Bone marrow (tissue), 2 donors: ENCODE measurements at regions not wholly inside any gene's neighbourhood (a gene's known extent, or its start where the extent isn't known, plus 50 kb on each side); places are given as distances from the start of the nearest gene placed in this dataset.
"Not testable (repeated sequence)": the region's sequence is repeated elsewhere in the genome, so short reads cannot be mapped to it uniquely, and the experiment has no call there.

ENCODE experiments used
- DNase-seq, 2 donors: peaks; one replicate each; lab custom pipeline; 2025; lab: John Stamatoyannopoulos, UW

DNA sequence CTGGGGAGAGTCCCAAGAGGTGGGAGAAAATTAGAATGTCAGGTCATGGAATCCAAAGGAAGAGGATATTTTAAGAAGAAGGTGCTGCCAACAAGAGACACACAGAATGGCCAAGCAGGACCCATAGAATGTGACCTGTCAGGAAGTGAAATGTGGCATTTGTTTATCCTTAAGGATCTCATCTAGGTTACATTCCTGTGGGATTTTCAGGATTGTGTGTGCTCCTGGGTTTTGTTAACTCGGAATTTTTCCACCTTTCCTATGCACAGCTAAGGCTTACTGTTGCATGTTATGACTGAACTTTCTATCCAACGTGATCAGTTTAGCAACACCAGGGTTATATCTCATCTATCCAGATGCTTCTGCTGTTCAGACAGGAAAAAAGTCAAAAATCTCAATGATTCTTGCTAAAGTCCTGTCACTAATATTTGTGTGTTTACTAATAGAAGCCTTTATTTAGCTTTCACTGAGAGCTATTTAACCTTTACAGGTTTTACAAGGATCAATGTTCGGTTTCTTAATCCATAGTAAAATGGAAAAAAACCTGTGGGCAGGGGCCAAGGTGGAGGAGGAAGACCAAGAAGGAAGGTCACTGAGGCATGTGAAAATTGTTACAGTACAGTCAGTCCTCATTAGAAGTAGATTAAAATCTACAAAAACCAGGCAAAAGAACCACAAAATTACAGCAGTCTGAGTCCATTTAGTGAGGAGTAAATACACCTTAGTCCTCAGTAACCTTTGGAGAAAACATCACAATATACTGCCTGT lies 437.8 kb upstream of the NPVF start:
- no peak for DNase-seq

DNA sequence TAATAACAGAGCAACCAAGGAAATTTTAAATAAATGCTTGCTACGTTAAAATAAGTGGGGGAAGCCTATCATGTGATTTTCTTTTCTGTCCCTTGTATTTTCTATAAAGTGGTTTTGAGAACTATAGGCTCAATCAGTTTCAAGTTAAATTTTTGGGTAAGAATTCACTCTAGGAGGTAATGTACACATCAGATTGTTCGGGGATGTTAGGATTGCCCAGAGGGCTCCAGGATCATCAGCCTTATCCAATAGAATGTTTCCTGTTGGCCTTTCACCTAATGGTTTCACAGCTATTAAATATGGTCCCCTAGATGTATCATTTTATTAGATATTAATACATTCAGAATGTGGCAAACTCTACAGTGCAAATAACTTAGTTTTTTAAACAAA lies 438.4 kb upstream of the NPVF start:
- DNase-seq: no peak

DNA sequence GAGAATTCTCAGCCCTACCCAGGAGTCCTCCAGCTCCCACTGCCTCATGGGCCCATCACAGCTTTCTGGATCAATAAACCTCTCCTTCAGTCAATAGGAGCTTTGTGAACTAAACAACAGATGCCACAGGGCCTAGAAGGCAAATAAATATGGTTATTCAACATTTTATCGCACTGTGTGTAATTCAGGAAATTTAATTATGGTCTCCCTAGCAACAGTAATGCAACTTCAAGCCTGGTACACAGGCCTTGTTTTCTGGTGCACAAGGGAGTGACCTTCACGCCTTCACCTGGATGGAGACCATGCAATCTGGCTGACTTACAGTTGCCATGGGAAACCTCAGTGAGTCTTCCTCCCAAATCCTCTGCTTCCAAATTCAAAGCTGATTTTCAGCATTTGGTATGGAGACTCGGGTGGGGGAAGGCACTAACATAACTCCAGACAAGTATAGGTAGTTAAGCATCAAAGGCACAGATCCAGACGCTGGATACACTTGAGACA lies 441.0 kb upstream of the NPVF start:
- DNase-seq: no peak

DNA sequence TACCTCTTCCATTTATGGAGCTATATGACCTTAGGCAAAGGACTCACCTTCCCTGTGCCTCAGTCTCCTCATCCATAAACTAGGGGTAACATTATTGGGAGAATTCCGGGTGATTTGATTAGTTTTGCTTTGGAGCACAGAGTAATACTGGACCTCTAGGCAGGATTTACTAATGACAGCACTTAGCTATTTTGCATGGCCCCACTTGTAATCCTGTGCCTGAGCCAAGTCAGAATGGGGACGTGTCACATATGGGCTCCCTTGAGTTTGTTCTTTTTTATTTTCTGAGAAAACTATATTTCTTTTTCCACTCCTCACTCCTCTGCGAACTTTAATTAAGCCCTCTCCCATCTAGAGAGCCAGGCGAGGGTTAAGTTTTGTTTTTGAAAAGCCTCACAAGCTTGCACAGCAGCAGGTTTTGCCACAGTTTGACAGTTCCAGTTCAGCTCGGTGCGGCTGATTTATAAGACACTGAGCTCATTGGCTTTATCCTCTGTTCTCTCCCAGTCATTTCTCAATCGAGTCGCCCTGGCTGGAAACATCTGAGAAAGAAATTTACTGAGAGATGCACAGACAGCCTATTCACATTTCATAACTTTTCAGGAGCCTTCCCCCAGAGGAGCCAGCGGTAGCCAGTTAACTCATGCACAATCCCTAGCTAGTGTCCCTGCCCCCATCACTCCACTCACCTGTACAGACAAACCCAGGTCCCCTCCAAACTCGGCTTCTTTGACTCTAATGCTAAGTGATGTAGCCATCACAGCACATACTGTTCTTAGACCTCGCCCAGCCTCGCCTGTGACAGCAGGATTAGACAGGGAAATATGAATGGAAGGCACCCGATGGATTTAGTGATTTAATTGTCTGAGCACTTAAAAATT lies 441.9 kb upstream of the NPVF start:
- DNase-seq: no peak

DNA sequence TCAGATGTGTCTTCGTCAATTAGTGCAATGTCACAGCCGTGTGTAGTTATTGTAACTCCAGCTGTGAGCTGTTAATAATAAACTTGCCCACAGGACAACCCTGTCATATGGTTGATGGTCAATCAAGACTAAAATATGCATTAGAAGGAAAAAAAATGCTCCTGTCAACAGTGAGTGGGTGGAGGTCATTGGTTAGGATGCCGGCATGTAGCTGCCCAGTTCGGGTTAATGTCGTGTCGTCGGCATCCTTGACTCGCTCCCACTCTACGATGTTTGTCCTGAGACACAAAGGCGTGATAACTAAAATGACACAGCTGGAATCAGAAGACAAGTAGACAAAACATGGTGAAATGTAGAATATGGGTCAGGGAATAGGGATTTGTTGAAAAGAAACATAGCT lies 442.8 kb upstream of the NPVF start:
- no peak for DNase-seq

DNA sequence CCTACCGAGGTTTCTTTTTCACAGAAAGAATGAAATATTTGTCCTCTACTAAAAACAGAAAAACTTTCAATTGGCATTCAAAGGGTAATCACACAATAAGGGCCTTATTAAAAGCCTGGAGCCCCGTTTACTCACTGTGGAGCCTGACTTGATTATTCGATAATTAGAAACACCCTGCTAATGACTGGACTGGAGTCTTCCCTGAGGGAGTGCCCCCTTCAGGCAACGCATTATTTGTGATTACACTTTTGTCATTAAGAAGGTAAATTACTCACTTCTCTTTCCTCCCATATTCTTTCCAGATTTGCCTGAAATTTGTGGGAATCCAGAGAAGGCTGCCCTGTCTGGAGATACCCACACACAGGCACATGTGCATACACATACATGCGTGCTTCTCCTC lies 444.2 kb upstream of the NPVF start:
- DNase-seq: no peak

DNA sequence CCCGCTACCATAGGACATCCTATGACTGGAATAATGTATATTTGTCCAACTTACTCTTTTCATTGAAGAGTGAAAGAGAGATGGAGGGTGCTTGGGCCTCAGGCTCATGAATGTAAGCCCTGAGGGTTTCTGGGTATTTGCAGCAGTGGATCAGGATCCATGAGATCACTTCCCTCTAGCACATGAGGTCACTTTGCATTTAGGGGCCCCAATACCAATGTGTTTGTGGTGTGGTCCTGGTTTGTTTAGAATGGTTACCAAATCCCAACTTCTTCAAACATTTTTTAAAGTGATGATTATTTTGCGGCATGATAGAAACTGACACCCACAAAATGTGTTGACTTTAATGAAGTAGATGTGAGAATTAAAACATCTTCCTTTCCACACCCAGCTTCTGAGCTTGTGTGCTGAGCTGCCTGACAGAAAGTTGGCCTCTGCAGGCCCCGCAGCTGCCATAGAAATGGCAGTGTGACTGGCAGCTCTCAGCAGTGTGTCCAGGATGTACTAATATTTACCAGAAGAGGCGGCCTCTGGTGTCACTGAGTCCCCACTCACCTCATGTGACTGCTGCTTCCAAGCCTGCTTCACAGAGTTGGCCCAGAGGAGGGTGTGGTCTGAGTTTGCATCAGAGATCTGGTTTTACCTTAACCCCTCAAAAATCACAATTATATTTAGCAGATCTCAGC lies 447.6 kb upstream of the NPVF start:
- no peak for DNase-seq

DNA sequence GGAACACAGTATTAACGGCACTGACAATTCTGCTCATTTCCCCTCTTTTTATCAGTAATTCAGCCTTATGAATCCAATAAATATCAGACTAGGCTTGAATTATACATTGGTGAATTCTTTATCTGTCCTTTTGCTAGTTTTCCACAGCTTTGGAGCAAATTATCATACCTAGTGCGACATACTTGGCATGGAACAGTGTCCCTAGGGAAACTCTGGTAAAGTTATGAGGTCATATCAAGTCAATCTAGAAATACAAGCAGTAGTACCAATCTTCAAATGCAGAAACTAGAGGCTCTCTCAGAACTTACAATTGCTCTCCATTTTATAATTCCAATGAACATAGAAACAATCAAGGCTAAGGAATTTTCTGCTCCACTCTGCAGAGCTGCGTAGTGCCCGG lies 449.3 kb upstream of the NPVF start:
- no peak for DNase-seq

DNA sequence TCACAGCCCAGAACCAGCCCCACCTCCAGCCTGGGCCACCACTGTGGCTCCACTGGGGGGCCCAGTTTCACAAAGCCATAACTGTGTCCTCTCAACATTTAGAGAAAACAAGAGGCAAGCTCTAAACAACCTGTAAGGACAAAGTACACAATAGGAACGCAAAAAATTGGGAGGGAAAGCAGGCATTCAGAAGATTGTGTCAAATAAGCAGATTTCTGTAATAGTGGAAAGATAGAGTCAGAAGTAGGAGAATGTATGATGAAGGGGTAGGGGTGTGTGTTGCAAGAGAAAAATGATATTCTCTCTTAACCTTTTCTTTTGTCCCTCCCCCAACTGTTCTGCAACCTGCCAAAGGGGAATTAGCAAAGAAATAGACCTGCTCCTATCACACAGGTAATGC lies 449.9 kb upstream of the NPVF start:
- DNase-seq: no peak

DNA sequence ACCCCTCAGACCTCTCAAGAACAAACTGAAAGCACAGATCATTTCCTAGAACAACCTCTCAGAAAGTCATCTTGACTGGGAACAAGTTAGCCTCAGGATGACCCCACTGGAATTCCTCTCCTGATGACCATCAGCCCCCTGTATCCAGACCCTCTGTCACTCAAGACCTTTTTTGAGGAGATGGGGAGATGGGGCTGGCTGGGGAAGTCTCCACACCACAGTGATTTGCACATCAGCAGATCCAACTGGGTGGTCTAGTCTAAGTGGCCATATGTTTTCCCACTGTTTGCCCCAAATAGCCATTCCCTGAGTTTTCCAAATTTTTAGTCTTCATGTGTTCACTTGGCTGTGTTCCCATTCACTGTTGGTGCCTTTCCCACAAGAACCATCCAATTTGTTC lies 452.4 kb upstream of the NPVF start:
- no peak for DNase-seq

DNA sequence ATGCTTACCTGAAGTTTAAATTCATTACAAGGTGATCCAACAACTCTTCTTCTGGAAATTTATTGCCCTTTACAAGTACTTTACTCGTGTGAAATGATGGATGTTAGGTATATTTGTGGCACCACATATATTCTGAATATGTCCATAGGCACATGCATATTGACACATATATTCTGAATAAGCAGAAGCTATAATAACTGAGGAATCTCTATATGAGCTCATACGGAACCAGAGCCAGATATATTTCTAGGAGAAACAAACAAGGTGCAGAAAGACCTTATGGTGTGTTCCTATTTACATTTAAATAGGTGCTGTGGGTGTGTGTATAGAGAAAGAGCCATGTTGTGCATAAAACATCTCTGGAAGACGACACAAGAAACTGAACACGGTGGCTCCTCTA lies 456.1 kb upstream of the NPVF start:
- DNase-seq: no peak

DNA sequence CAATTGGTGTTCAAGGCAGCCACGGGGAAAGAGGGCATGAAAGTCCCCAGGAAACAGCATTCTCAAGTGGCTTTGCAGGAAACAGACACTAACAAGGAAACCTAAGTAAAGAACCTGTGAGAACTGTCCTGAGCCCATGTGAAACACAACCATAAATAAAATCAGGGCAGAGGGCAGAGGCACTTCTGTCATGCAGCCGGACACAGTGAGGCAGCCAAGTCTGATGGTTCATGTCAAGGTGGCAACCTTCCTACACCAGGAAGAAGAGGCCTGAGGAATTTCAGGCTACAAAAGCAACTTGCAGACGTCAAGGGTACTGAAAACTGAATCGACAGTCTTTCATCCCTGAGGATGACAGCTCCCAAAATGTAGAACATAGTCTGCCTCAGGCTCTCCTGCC lies 458.2 kb upstream of the NPVF start:
- DNase-seq: no peak

DNA sequence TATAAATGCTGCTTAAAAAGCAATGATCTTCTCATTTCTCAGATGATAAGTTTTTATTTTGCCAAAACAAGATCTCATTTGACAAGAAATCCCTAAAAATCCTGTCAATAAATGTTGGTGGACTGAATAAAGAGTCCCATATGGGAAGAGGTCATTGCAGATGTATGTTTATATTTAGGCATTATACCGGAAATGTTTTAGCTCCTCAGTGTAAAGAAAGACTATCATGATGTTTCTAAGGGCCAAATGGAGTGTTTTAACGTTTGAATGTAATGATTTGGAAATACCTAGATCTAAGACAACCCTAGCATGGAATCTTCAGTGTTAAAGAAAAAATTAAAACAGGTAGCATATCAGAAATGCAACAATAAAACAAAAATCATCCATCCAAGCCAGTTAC lies 457.8 kb upstream of the NFE2L3 start:
- no peak for DNase-seq

DNA sequence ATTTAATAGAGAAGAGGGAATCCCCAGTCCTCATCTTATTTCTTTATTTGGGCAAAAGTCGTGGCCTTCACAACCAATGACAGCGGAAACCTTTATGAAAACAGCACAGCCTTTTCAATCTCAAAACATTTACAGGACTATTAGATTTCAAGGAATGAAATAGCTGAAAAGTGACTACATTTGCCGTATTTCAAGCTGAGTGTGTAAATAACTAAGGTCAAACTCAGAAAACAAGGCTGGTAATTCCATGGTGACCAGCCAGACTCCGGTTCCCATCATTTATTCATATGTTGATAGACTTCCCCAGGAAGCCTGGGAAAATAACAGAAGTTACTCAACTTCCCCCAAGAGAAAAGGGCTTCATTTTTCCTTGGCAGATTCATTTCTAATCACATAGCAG lies 457.3 kb upstream of the NFE2L3 start:
- no peak for DNase-seq

DNA sequence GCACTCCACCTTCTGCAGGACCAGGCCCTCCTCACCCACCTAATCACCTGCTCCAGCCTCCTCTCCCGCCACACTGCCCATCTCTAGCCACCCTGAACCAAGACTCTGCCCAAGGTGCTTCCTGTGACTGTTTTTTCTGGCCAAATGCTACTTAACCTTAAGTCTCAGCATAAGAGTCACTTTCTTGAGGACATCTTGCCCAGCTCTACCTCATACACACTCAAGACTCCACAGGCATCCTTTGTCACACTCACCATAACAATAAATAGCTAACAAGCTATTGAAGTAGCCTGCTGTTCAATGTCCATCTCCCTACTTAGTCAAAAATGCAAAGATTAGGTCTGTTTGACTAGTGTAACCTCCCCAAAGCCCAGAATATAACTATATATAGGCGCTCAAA lies 455.4 kb upstream of the NFE2L3 start:
- DNase-seq: no peak

DNA sequence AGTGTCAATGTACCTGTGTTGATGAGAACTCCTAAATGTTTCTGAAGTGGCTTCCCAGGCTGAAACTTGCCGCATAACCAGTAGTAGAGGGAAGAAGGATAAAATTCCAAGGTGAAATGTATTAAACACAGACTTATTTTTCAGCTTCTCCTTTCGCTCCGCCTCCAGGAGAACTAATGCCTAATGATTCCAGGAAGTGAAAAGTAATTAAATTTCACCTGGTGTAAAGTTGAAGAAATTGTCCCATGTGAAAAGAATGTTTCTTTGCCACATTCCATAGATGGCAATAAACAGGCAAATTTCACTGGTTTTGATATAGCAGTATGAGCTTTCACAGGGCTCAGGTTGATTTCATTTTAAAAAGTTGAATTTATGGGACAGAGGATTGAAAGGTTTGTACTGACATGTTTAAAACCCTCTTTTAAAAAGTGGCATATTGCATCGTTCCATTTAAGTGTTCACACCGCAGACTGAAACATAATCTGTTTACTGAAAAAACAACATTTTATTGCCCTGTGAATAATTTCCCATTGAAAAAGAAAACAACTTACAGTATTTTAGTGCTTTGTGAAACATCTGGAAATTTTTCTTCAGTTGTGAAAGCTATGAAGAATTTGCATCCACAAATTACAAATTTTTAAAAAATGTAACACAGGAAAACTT lies 453.4 kb upstream of the NFE2L3 start:
- DNase-seq: no peak

DNA sequence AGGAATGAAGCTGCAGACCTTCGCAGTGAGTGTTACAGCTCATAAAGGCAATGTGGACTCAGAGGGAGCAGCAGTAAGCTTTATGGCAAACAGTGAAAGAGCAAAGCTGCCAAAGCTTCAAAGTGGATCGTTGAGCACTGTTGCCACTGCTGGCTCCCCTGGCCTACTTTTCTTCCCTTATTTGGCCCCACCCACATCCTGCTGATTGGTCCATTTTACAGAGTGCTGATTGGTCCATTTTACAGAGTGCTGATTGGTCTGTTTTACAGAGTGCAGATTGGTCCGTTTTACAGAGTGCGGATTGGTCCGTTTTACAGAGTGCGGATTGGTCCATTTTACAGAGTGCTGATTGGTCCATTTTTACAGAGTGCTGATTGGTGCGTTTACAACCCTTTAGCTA lies 451.9 kb upstream of the NFE2L3 start:
- not testable (repeated sequence) for DNase-seq

DNA sequence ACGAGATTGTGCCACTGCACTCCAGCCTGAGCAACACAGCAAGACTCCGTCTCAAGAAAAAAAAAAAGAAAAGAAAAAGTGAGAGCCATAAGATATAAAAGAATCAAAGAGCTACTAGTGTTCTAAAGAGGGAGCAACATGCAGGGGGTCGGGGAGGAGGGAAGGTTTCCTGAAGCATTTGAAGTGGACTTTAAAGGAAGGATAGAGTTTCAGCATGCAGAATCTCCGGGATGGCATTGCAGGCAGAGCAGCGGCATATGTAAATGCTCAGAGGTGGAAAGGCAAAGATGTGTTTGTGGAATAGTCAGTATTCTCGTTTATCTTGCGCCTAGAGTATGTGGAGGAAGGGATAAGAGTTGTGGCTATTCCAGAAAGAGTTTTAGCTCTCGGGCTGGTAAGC lies 447.6 kb upstream of the NFE2L3 start:
- DNase-seq: no peak

DNA sequence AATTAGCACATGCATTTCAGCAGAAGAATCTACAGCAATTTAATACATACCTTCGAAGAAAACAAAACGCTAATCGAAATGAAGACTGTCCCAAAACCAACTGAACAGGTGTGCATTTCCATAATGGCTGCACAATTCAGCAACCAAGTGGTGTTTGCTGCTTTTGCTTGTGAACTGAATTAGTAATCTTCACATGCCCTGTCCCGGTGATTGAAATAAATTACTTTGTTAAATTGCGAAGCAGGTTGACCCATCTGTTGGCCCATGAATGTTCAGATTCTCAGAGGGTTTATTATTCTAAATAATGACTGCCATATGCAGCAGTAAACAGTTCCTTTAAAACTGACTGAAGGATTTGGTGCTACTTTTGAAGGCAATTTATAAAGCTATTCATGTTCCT lies 445.2 kb upstream of the NFE2L3 start:
- no peak for DNase-seq

DNA sequence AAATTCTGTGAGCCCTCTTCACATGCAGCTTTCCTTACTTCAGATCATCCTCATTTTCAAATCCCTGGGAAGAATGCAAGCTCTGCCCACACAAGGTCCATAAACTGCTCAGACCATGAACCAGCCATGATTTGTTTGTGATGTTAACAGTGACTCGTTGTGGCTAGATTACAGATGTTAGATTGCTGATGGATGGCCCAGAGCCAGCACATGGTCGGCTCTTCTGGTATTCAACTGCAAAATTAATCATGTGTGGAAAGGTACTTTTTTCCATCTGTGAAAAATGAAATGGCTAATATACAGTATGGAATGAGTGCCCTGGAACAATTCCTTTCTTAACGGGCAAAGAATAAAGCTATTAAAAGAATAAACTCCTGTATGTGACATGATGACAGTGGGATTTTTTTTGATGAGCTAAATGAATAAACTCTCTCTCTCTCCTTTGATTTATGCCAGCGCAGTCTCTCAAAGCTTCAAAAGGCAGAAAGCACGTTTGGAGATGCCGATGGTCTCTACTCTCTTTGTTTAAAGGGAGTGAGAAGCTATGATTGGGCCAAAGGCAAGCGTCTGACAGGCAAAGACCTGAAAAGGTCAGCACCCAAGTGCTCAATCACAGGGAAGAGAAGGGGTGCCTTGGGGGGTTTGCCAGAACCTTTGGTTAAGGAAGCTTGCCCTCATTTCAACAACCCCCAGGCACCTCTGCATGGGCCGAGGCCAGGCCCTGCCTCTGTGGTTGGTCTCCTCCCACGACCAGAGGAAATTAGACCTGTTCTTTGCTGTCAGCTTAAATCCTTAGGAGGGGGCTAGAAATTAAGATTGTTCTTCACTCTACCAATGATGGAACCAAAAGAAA lies 444.0 kb upstream of the NFE2L3 start:
- no peak for DNase-seq

DNA sequence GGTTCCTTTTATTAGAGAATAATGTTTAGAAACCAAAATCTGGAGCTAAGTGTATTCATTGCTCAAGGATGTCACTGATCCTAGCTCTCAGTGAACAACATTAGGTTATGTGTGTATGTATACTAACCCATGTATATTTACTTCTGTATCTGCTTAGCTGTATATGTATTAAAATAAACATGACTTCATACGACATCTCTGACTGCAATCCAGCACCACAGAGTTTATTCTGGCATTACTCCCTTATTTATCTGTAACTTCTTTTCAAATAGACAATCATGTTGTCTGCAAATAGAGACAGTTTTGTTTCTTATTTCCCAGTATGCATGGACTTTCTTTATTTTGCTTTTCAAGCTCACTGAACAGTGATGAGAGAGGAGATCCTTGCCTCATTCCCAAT lies 441.0 kb upstream of the NFE2L3 start:
- no peak for DNase-seq
